Esophagus muscularis mucosa (tissue), 4 donors: ENCODE measurements at regions not wholly inside any gene's neighbourhood (a gene's known extent, or its start where the extent isn't known, plus 50 kb on each side); places are given as distances from the start of the nearest gene placed in this dataset.

Experiments
- CTCF ChIP-seq, 3 experiments: fragments of 200-600 bp in 2 of 3; fragments of 450-650 bp in 1 of 3; sonication (generic) in 2 of 3; IDR thresholded peaks; one replicate each; pipeline ENCODE4 v1.5.1; 2017 to 2019; ENCODE audit warnings: antibody characterized with exemption in 3 of 3, mild to moderate bottlenecking in 2 of 3, moderate library complexity in 1 of 3
- EP300 ChIP-seq: sonication (generic); formaldehyde crosslinking; IDR thresholded peaks from one replicate; pipeline ENCODE4 v1.6.1; 2017; ENCODE audit warnings: antibody characterized with exemption
- POLR2A ChIP-seq: fragments of 450-650 bp; IDR thresholded peaks from one replicate; pipeline ENCODE4 v1.6.1; 2017; ENCODE audit warnings: antibody characterized with exemption, moderate library complexity, mild to moderate bottlenecking, low read depth
- POLR2AphosphoS5 ChIP-seq, 2 donors: sonication (generic); formaldehyde crosslinking; IDR thresholded peaks; one replicate each; pipeline ENCODE4 v1.6.1; 2017; ENCODE audit warnings: antibody characterized with exemption in 2 of 2

- no peak for TF ChIP-seq CTCF (IDR thresholded peaks at IDR 0.05)
- TF ChIP-seq POLR2A, result no peak
- TF ChIP-seq EP300, result no peak
- no peak for TF ChIP-seq POLR2AphosphoS5 (IDR thresholded peaks at IDR 0.05)
These were observed 774.3 kb upstream of the TMEFF2 start for GRCh38 chr2:192969055-192969454.
